ENCODE measurements at regions not wholly inside any gene's neighbourhood (a gene's known extent, or its start where the extent isn't known, plus 50 kb on each side); places are given as distances from the start of the nearest gene placed in this dataset.

DNA sequence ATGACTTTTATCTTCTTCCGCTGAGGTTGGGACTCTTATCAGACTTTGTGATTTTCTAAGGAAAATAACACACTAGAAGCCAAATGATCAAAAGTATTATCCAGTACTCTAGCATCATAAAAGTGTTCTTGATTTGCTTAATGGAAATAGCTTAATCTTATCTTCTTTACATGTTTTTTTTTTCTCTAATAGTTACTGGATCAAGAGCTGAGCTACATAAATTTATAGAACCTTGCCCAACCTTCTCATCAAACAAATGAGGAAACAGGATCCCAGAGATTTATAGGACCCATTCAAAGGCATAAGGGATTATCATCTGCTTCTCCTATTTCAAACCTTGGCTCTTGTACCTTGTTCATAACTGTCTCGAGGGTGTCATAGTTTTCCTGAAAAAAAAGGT is 68.3 kb upstream of the WDR17 start:
- TF ChIP-seq, protein P1, sequence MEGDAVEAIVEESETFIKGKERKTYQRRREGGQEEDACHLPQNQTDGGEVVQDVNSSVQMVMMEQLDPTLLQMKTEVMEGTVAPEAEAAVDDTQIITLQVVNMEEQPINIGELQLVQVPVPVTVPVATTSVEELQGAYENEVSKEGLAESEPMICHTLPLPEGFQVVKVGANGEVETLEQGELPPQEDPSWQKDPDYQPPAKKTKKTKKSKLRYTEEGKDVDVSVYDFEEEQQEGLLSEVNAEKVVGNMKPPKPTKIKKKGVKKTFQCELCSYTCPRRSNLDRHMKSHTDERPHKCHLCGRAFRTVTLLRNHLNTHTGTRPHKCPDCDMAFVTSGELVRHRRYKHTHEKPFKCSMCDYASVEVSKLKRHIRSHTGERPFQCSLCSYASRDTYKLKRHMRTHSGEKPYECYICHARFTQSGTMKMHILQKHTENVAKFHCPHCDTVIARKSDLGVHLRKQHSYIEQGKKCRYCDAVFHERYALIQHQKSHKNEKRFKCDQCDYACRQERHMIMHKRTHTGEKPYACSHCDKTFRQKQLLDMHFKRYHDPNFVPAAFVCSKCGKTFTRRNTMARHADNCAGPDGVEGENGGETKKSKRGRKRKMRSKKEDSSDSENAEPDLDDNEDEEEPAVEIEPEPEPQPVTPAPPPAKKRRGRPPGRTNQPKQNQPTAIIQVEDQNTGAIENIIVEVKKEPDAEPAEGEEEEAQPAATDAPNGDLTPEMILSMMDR (IDR thresholded peaks at IDR 0.05; ENCODE audit: low read depth, low read length): no peak
- no peak for DNase-seq (ENCODE audit: extremely low read depth, low read depth)

DNA sequence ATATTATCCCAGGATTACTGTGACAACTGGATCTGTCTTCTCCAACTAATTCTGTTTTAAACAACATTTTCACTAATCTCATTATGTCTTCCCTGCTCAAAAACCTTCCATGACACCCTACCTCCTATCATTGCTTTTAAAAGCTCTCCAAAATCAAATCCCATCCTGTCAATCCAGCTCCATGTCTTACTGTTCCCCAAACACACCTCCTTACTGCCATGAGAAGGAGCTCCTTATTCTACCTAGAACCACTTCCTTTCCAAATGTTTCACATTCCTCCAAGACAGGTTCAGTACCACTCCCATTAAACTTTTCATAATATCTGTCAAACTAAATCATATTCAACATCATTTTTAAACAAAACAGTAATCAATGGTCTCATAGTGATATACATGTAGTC is 66.9 kb upstream of the WDR17 start:
- TF ChIP-seq, protein P1 (IDR thresholded peaks at IDR 0.05; ENCODE audit: low read depth, low read length): no peak
- no peak for DNase-seq (ENCODE audit: extremely low read depth, low read depth)

- TF ChIP-seq, protein P1 (IDR thresholded peaks at IDR 0.05; ENCODE audit: low read depth, low read length): no peak
- no peak for DNase-seq (ENCODE audit: extremely low read depth, low read depth)
Measured at GRCh38 chr4:175999944-176000343, 65.7 kb upstream of the WDR17 start.

DNA sequence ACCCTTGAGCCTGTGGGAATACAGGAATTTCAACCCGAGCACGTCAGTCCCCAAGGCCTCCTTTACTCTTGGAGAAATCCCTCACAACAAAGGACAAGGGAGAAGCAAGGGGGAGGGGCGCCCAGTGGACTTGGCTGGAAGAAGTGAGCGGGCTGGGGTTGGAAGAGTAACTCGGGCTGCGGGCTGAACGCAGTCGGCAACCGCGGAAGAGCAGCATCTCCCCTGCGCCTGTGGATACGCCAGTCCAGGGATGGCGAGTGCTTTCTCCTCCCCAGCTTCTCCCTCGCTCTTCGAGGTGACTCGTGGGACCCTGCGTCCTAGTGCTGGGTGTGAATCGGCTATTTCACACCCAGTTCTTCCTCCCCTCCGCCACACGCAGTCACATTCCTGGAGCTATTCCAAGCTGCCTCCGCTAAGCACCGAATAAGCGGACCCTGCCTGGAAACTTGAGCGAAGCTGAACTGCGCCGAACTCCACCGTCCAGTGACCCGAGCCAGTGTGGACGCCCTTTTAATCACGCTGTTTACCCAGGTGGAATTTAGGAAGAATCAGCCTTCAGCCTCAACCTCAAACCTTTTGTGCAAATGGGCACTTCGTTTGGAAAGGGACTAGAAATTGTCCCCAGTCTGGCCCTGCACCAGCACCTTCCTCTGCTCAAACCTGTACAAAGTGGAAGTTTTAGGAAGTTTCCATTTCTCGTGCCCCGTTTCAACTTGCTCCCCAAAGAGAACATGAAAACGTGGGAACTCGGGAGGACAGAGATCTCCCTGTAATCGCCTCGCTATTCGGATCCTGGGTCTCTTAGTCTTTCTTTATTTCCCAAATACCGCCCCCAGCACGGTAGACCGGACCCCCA is 64.3 kb upstream of the WDR17 start:
- TF ChIP-seq, protein P1 (IDR thresholded peaks at IDR 0.05; ENCODE audit: low read depth, low read length): no peak
- no peak for DNase-seq (ENCODE audit: extremely low read depth, low read depth)

DNA sequence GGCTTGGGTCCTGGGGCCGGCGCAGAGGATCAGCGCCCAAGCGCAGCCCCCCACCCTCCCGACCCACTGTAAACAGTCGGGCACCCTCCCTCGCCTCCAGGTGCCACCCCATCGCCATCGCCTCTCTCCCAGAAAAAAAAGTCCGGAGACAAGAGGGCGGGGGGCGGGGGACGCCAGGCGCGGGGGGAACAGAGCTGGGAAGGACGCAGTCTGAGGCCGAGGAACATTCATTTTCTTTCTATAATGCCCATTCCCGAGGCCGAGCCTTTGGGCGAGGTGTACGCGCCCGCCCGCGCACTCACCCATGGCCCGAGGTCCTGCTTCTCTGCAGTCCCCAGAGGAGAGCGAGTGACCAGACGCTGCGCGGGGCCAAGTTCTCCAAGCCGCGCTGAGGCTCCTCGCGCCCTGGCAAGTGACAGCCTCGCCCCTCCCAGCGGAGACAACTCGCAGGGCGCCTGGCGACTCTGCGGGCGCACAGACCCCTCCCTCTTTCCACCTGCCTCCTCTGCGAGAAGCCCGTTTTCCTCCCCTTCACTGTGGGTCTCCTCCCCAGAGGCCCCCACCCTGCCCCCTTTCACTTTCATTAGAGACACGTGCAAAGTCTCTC is 63.5 kb upstream of the WDR17 start:
- DNase-seq (ENCODE audit: extremely low read depth, low read depth): no peak
- TF ChIP-seq, protein P1 (IDR thresholded peaks at IDR 0.05; ENCODE audit: low read depth, low read length): no peak

DNA sequence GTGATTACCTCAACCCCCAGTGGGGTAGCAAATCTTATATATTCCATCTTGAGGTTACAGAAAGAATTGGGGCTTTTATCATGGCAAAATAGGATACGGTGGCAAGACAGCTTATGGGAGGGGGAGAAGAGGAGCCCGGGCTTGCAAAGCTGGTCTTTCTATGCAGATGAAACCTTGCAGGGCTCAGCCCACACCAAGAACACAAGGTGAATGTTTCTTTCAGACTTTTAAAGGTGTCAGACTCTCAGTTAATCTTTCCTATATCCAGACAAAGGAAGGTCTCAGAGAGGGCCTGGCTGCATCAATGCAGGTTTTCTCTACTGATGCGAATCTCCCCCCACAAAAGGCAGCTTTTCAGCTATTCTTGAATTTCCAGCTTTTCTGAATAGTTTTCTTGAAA is 59.9 kb upstream of the WDR17 start:
- DNase-seq (ENCODE audit: extremely low read depth, low read depth): no peak
- TF ChIP-seq, protein P1 (IDR thresholded peaks at IDR 0.05; ENCODE audit: low read depth, low read length): no peak

GRCh38 chr4:176009254-176009653 is 56.4 kb upstream of the WDR17 start:
- TF ChIP-seq, protein P1 (IDR thresholded peaks at IDR 0.05; ENCODE audit: low read depth, low read length): no peak
- no peak for DNase-seq (ENCODE audit: extremely low read depth, low read depth)
